ENCODE measurements at regions not wholly inside any gene's neighbourhood (a gene's known extent, or its start where the extent isn't known, plus 50 kb on each side); places are given as distances from the start of the nearest gene placed in this dataset.

GRCh38 chr16:82386761-82387160 lies 216.7 kb upstream of the MPHOSPH6 start:
- ChIA-PET POLR2A (no interaction called here), CTCF (no interaction called here)
- DNase-seq (ENCODE audit: low read depth, low spot score) (no peak), FAIRE-seq (no peak)
- intact Hi-C loops (cut with micrococcal nuclease) (no loop called here), dilution Hi-C loops (cut with MboI; ENCODE audit: extremely low pct_ligation_motif_present, low sequenced_read_pairs) (no loop called here)
- Histone ChIP-seq H3K9me1 (replicated peaks; ENCODE audit: control insufficient read depth, extremely low read depth, insufficient read depth, low read length) (no peaks in the 10 kb centered on the region), H4K20me1 (replicated peaks; ENCODE audit: control insufficient read depth, extremely low read depth, insufficient read depth, low read length) (no peaks in the 10 kb centered on the region), H3K36me3 (ENCODE audit: control insufficient read depth in 2 of 2, extremely low read depth in 1 of 2, insufficient read depth in 2 of 2, low read length in 2 of 2) (no peaks in the 10 kb centered on the region), H3K79me2 (ENCODE audit: control insufficient read depth, insufficient read depth, low read length) (no peaks in the 10 kb centered on the region), H3K27ac (ENCODE audit: insufficient read depth, low read depth, low read length) (no peak overlapping the region), H3K9me3 (replicated peaks; ENCODE audit: control insufficient read depth, insufficient read depth, low read length) (no peaks in the 10 kb centered on the region), H3K27me3 (ENCODE audit: control insufficient read depth in 2 of 2, insufficient read depth in 2 of 2, low read length in 2 of 2) (no peaks in the 10 kb centered on the region), H3K4me1 (ENCODE audit: control insufficient read depth, extremely low read depth, insufficient read depth, low read length) (no peaks in the 10 kb centered on the region), H3K4me3 (replicated peaks in 1 of 3; ENCODE audit: insufficient read depth in 1 of 3, low read depth in 1 of 3, low read length in 3 of 3) (no peak overlapping the region), H3K4me2 (ENCODE audit: insufficient read depth, low read length) (no peak overlapping the region), H3K9ac (replicated peaks; ENCODE audit: extremely low read depth, insufficient read depth, low read length) (no peak overlapping the region), H2AFZ (ENCODE audit: low read depth, low read length) (no peak overlapping the region)
- BruUV-seq (replicated peaks) = no TSS peak
- TF ChIP-seq FOS (IDR thresholded peaks at IDR 0.05; ENCODE audit: borderline replicate concordance, insufficient read depth, low read length) = no peak
- TF ChIP-seq JUN (IDR thresholded peaks at IDR 0.05; ENCODE audit: borderline replicate concordance, insufficient read depth, insufficient read length, low read depth) = no peak
- TF ChIP-seq MYC (IDR thresholded peaks at IDR 0.05; ENCODE audit: low read depth, low read length) = no peak
- no peak for TF ChIP-seq MAX (IDR thresholded peaks at IDR 0.05; ENCODE audit: insufficient read depth, insufficient read length)
- no peak for TF ChIP-seq POLR2AphosphoS5 (IDR thresholded peaks at IDR 0.05; ENCODE audit: insufficient read depth, low read depth, low read length)
- TF ChIP-seq EZH2 (IDR thresholded peaks at IDR 0.05; ENCODE audit: borderline replicate concordance, low read depth, low read length, severe bottlenecking) = no peak
- TF ChIP-seq GATA2 (IDR thresholded peaks at IDR 0.05; ENCODE audit: insufficient read depth, insufficient read length, low read depth, low read length) = no peak
- no peak for TF ChIP-seq CTCF (IDR thresholded peaks at IDR 0.05; ENCODE audit: extremely low read depth in 1 of 2, insufficient read depth in 1 of 2, low read depth in 1 of 2, low read length in 2 of 2)
- no peak for TF ChIP-seq POLR2A (IDR thresholded peaks at IDR 0.05; ENCODE audit: low read depth, low read length)

Measured in endothelial cell of umbilical vein (primary cell).